Ecto neural progenitor cell (in vitro differentiated cells): ENCODE measurements at regions not wholly inside any gene's neighbourhood (a gene's known extent, or its start where the extent isn't known, plus 50 kb on each side); places are given as distances from the start of the nearest gene placed in this dataset.

Experiments used
- DNase-seq: peaks from one replicate; pipeline ENCODE4 v3.0.0-alpha.2; 2018; ENCODE audit warnings: low spot score

GRCh38 chr7:132672200-132672990, 96.1 kb upstream of the PLXNA4 start:
- DNase-seq, result no peak

- no peak for DNase-seq
Measured at GRCh38 chr7:132666774-132667172, 90.5 kb upstream of the PLXNA4 start.

- no peak for DNase-seq
Measured at GRCh38 chr7:132666071-132666773, 90.0 kb upstream of the PLXNA4 start.

GRCh38 chr7:132656846-132657776, 80.8 kb upstream of the PLXNA4 start:
- DNase-seq, result no peak

GRCh38 chr7:132656341-132656740, 80.1 kb upstream of the PLXNA4 start:
- DNase-seq, result no peak

GRCh38 chr7:132655131-132655727, 79.0 kb upstream of the PLXNA4 start:
- no peak for DNase-seq

GRCh38 chr7:132654150-132654549, 77.9 kb upstream of the PLXNA4 start:
- no peak for DNase-seq

- DNase-seq, result no peak
Measured at GRCh38 chr7:132653366-132653930, 77.2 kb upstream of the PLXNA4 start.

- no peak for DNase-seq
Measured at GRCh38 chr7:132652507-132652906, 76.2 kb upstream of the PLXNA4 start.

- DNase-seq, result no peak
Measured at GRCh38 chr7:132650498-132650897, 74.2 kb upstream of the PLXNA4 start.

- DNase-seq, result no peak
Measured at GRCh38 chr7:132647311-132647710, 71.0 kb upstream of the PLXNA4 start.

GRCh38 chr7:132646052-132646451, 69.8 kb upstream of the PLXNA4 start:
- DNase-seq, result no peak

- no peak for DNase-seq
Measured at GRCh38 chr7:132643302-132643701, 67.0 kb upstream of the PLXNA4 start.

GRCh38 chr7:132641238-132641637, 65.0 kb upstream of the PLXNA4 start:
- DNase-seq, result no peak

GRCh38 chr7:132639983-132640382, 63.7 kb upstream of the PLXNA4 start:
- DNase-seq, result no peak

- DNase-seq, result no peak
Measured at GRCh38 chr7:132638000-132638399, 61.7 kb upstream of the PLXNA4 start.

GRCh38 chr7:132636581-132636980, 60.3 kb upstream of the PLXNA4 start:
- no peak for DNase-seq

GRCh38 chr7:132635127-132635526, 58.9 kb upstream of the PLXNA4 start:
- no peak for DNase-seq

- no peak for DNase-seq
Measured at GRCh38 chr7:132630834-132631233, 54.6 kb upstream of the PLXNA4 start.
